Muscle of arm (tissue), 1 donor: ENCODE measurements at regions not wholly inside any gene's neighbourhood (a gene's known extent, or its start where the extent isn't known, plus 50 kb on each side); places are given as distances from the start of the nearest gene placed in this dataset.

Experiments
- DNase-seq: peaks from one replicate; pipeline ENCODE4 v3.0.0-alpha.2; 2013

DNA sequence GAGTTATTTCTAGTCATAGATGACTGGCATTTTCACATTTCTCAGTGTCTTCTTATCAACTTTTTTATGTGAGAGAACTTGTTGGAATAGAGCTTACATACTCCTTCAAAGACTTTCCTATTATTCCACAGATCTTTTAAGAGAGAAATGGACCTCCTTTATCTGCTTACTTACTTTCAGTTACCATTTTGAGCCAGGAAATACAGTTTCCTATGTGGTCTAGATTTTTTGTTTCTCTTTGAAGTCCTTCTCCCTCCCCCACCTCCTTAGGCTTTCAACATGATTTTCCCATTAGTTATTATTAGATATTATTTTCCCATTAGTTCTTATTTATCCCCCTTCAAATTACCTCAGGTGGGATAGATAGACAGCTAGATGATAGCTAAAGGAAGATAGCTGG lies 289.1 kb upstream of the ITGA1 start:
- DNase-seq: no peak

DNA sequence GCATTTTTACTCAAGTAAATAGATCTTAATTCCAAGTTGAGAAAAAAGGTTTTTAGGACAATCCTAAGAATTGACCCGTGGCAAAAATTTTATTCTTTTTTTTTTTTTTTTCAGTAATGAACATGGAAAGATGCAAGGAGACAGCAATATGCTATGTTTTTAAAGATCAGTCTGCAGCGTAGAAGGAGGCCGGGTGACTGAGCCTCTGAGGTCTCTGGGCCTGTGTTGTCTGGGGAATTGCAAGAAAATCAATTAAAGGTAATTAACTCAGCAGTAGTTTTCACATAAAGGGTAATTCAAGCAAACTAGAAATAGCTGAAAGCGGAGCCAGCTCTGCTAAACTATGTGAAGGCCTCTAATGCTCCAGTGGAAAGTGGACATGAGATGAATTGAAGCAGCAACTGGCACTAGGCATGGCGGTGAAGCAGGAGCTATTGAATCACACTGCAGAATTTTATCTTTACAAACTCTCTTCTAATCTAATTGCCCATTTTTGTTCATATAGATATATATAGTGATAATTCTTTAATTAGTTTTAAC lies 285.2 kb upstream of the ITGA1 start:
- no peak for DNase-seq

DNA sequence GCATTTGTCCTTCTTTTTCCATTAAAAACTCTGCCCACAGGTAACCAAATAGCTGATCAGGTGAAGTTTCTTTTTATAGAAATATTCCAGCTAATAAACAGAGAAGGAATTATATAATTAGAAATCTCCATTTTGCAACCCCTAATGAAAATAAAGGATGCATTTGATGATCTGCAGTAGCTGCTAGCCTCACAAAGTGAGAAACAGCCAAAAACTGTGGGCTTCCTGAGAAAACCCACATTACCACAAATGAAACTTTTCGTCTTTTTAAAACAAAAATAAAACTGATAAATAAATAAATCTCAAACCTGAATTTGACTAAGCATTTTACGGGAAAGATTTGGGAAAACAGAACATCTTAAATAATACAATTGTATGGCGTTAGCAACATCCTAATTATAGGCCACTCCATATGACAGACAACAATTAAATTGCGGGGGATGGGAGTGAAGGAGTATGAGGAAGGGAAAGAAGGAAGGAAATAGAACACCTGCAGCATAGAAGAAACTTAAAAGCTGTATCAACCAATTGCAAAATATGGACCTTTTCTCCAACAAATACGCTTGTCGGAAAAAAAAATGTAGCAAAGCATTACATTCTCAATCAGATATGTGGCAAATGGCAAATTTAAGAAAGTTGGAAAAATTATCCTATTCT lies 283.0 kb upstream of the ITGA1 start:
- DNase-seq: no peak

DNA sequence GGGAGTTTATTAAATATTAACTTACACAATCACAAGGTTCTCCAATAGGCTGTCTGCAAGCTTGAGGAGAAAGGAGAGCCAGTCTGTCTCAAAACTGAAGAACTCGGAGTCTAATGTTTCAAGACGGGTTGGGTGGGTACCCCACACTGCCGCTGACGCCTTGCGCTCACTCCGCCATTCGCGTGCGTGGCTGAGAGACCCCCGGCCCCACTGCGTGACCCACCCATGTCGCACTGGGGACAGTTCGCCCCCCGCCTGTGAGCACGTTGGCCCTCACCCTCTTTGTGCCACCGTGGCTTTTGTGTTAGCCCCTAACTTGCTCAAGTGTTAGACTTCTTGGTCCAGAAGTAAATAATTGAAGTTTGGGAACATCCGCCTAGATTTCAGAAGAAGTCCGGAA lies 270.0 kb upstream of the ITGA1 start:
- no peak for DNase-seq

DNA sequence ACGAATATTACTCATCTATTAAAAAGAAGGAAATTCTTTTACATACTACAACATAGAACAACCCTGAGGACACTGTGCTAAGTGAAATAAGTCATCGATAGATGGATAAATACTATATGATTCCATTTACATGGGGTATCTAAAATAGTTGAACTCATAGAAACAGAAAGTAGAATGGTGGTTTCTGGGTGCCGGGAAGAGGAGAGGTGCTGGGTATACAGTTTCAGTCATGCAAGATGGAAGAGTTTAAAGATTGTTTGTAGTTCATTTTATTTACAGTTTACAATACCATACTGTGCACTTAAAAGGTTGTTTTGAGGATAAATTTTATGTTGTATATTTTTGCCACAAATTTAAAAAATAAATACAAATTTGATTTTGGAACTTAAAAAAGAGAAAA lies 267.5 kb upstream of the ITGA1 start:
- no peak for DNase-seq

DNA sequence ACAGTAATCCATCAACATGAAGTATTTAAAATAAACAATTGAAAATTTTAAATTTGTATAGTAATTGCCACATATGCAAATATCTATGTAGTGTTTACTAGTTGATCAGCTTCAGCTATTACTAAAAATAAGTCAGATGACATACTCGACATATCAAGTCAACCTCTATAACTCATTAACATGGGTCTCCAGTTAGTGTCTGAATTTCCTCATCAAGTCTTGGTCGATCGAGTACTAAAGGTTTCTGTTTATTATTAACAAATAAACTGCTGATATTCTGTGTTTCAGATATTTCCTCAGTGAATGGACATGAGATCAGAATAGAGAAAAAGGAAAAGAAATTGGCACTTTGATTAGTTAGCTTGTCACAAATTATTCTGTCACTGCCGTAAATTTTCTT lies 266.5 kb upstream of the ITGA1 start:
- DNase-seq: no peak

DNA sequence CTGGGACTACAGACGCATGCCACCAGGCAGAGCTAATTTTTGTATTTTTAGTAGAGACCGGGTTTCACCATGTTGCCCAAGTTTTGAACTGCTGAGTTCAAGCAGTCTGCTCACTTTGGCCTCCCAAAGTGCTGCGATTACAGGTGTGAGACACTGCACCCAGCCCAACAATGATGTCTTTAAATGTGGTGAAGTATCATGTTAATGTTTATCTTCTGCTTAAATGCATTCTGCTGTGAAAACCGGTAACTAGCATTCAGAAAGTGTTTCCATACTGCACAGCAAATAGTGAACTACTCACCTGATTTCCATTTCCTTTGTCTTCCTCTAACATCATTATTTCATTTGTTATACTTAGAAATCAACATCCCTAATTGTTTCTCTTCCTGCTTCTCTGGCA lies 264.0 kb upstream of the ITGA1 start:
- no peak for DNase-seq

DNA sequence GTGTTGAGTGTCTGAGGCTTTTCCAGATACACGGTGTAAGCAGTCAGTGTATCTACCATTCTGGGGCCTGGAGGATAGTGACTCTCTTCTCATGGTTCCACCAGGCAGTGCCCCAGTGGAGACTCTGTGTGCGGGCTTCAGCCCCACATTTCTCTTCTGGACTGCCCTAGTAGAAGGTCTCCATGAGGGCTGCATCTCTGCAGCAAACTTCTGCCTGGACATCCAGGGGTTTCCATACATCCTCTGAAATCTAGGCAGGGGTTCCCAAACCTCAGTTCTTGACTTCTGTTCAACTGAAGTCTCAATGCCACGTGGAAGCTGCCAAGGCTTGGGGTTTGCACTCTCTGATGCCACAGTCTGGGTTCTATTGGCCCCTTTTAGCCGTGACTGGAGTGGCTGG lies 256.6 kb upstream of the ITGA1 start:
- no peak for DNase-seq

DNA sequence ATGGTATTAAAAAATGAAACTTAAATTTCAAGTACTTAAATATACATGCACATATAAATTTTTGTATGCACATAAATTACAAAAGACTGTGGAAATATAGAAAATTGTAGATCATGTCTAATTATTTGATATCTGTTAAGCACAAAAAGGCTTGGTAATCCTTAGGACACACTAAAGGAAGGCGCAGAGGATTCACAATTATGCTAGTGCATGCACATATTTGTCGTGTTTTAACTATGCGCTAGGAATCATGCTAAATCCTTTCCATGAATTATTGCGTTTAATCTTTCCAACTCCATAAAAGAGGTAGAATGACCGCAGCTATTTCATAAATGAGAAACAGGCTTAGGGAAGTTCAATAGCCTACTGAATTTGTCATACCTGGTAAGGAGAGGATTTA lies 244.1 kb upstream of the ITGA1 start:
- DNase-seq: no peak

DNA sequence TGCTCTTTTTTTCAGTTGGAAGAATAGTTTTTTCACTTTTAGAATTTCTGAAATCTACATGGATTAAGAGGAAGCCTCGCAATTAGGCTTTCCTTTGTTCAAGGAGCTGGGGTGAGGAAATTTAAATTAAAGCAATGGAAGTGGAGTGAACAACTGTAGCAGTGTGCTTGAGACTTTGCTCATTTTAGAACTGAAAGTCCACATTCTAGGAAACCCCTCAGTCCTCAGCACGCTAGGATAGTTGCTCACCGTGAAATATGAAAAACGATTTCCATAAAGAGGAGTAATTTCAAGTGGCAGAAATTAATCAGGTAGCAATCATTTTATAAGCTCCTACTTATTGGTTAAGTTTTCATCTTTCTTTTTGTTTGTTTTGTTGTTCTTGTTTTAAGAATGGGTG lies 243.0 kb upstream of the ITGA1 start:
- no peak for DNase-seq

DNA sequence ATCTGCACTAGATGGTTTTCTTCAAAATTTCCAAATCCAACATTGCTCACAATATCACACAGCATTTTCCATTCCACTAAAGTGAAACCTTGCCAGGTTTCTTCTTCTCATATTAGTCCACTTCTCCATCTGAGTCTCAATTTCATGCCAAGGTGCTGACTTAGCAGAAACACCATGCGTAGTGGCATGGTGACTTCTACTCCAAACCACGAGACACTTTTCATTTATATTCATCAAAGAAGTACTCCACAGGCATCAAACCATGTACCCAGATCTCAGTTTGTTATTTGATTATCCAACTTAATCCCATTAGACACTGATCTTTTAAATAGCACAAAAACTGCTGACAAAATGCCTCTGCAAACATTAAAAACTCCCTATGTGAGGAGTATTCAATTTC lies 233.4 kb upstream of the ITGA1 start:
- no peak for DNase-seq

DNA sequence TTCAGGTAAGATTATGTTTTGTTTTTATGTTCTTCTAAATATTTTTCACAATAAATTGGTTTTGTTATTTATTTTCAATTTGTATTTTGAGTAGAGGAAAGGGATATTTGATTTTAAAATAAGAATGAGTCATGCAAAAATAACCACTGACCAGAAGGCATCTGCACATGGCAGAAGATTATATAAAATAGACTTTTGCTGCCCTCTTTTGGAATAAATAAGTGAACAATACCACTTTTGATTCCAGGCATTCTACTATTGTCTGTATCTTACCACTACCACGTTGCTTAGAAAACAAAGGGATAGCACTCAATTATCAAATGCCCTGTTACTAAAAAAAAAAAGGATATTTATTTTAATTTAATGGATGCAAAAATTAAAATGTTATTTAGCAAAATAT lies 227.3 kb upstream of the ITGA1 start:
- no peak for DNase-seq

DNA sequence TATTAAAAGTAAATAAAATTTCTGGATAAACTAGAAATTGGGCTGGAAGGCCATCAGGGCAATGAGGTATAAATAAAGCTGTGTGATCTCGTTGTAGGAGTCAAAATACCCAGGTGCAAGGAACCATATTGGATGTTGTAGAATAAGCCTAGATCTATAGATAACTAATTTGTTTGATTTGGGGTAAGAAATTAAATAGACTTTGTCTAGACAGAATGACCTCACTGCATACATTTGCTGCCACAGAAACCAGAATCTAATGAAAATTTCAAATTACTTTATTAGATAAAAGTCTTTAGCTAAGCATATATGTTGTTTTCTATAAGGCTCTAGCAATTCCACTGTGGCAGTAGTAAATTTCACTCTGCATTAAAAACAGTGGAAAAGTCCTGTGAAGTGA lies 225.2 kb upstream of the ITGA1 start:
- no peak for DNase-seq

DNA sequence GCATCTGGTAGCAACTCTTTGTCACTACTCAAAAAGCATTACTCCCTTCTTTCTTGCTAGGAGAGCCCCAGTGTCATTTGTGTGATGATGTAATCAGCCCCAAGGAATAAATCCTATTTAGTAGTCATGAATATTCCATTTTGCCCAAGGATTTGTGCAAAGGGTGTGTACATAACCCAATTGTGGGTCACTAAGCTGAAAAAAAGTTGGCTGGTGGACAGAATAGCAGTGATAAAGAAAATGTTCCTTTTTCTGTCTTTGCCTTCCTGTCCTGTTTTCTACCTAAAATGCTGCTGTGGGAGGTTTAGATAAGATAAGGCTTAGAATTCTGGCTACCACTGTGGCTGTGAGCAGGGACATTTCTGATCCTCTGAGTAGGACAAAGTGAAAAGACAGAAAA lies 223.1 kb upstream of the ITGA1 start:
- no peak for DNase-seq

DNA sequence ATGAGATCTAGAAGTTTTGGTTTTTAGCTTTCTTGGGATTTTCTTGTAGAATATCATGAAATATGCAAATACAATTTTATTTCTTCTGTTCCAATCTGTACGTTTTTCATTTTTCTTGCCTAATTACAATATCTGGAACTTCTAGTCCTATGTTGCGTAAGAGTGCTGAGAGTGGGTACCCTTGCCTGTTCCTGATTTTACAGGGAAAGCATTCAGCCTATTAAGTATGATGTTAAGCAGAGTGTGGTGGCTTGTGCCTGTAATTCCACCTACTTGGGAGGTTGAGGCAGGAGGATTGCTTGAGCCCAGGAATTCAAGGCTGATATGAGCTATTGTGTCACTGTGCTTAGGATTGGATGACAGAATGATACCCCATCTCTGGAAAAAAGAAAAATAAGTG lies 210.2 kb upstream of the ITGA1 start:
- DNase-seq: no peak

DNA sequence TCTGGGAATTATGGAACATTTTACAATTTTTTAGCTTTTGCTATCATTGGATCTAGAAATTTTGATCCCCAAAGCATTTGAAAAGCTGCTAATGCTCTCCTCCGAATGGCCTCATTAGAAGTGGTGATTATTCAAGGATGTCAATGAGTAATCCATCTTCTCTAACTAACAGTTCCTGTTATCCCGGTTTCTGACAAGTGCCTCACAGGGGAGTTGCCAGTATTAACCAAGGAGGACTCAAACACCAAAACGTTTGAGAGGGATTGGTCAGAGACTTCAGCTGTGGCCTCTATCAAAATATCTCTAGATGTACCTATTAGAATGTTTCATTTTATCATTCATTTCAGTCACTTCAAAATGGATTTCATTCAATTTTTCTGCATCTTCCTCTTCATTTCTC lies 208.3 kb upstream of the ITGA1 start:
- no peak for DNase-seq

DNA sequence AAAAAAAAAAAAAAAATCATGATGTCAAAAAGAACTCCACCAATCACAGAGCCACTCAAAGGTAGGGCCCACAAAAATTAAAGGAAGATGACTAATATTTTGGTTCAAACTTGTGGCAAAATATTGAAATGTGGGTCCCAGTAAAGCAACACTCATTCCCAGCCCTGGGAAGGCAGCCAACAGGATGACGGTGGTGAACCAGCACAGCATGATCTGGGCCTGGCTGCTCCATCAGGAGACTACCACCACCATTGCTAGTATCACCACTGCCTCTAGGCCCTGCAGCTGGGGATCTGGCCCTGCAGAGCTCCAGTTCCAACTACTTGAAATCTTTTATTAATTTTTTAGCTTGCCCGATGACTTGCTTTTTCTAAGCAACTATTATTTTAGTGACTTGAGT lies 206.8 kb upstream of the ITGA1 start:
- no peak for DNase-seq

DNA sequence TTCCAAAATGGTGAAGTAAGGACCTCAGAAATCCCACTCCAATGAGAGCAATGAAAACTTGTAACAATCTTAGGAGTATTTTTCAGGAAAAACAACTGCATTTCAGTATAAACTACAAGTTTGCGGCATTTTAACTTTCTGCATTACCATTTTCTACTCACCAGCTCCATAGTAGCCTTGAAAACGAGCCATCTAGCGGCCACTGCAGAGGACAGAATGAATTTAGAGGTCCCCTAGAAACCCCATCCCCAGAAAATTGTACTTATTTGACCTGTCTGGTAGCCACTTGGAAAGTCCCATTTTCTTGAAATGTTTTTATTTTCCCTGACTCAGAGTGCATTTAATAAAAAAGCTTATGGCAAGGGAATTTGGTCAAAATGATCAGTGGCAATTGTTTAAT lies 205.4 kb upstream of the ITGA1 start:
- DNase-seq: no peak

DNA sequence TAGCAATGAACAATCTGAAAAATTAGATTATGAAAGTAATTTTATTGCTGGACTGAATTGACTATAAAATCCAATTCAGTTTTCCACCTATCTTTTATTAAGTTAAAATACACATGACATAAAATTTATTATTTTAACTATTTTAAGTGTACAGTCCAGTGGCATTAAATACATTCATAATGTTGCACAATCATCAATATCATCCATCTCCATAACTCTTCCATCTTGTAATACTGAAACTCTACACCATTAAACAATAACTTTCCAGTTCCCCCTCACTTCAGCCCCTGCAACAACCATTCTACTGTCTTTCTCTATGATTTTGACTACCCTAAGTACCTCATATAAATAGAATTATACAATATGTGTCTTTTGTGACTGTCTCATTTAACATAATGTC lies 200.6 kb upstream of the ITGA1 start:
- no peak for DNase-seq

DNA sequence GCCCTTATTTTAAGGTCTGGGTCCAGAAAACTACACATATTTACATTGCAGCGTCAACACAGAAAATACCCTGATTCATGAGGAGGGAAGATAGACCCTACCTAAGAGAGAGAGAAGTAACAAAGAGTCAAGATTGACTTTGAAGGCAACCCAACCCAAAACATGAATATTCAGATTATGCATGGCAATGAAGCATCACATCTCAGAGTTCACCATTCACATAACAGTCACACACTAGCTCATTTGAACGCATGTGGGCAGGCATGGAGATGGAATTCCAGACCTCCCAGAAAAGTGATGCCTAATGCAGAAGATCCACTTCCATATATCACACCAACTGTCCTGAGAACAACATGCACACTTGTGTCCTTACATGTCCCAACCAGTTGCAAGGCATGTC lies 190.1 kb upstream of the ITGA1 start:
- no peak for DNase-seq

DNA sequence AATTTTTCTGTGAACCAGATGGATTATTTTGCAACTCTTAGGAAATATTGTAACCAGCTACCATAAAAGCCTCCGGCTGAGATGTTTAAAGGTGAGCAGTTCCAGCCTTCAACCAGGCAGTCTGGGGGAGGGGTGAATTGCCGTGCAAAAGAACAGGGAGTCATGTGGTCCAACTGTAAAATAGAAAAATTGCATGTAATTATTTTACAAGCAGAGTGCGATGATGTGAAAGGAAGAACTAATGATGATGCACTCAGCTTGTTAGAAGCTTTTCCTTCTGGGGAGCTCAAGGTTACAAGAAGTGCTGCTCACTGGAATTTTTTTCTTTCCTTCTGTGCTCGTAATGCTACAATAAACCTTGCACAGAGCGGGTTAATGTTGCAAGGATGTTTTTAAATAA lies 188.7 kb upstream of the ITGA1 start:
- DNase-seq: no peak

DNA sequence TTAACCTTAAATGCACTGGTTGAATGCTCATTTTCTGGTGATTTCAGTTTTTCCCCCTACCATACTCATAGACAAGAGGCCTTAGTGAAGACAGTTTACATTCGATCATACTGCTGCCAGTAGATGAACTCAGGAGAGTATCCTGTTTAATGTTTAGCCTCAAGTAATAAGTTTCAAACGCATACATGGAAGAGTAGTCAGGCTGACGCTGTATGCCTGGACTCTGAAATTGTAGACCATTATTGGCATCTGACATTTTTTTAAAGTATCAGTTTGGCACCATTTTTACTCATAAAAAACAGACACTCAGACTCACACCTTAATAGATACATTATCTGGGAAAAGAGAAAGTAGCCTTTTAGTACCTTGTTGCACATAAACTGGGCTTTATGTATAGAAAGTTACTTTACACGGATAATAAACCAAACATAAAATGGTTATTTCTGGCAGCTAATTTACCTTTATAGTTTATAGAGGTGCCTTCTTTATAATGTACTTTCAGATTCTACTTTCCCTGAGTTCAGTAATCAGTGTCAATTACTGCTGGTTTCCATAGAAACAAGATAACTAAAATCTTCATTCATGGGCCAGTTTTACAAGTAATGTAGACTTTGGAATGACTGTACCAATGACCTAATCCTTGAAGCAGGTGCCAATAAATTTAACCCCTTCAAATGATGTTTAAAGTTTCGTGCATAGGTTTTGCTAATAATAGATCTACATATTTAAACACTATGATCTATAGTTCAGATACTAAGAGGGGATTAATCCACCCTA lies 183.8 kb upstream of the ITGA1 start:
- no peak for DNase-seq
